HUES64 (cell line): ENCODE measurements at regions not wholly inside any gene's neighbourhood (a gene's known extent, or its start where the extent isn't known, plus 50 kb on each side); places are given as distances from the start of the nearest gene placed in this dataset.

Experiments used
- H3K27ac ChIP-seq: 2 replicates; pipeline ENCODE4 v1.7.0; 2013; ENCODE audit warnings: low read depth, low read length, inconsistent platforms
- H3K27me3 ChIP-seq: 2 replicates; pipeline ENCODE4 v1.6.1; 2013; ENCODE audit warnings: mild to moderate bottlenecking, low read length; ENCODE audit not compliant: insufficient read depth
- H3K36me3 ChIP-seq: 2 replicates; pipeline ENCODE4 v1.6.1; 2013; ENCODE audit warnings: mild to moderate bottlenecking, low read length; ENCODE audit not compliant: insufficient read depth
- H3K4me1 ChIP-seq: 2 replicates; pipeline ENCODE4 v1.6.1; 2013; ENCODE audit warnings: mild to moderate bottlenecking, low read length, moderate library complexity; ENCODE audit not compliant: insufficient read depth
- H3K4me3 ChIP-seq: 2 replicates; pipeline ENCODE4 v1.5.1; 2013; ENCODE audit warnings: mild to moderate bottlenecking, low read length, moderate library complexity
- H3K9ac ChIP-seq: 2 replicates; pipeline ENCODE4 v1.6.1; 2013; ENCODE audit warnings: mild to moderate bottlenecking, low read depth, low read length
- H3K9me3 ChIP-seq: 2 replicates; pipeline ENCODE4 v1.6.1; 2013; ENCODE audit warnings: low read depth, low read length; ENCODE audit not compliant: insufficient read depth
- WGBS: fragments of 150-250, 120-280 bp; methylation state at CpG from one replicate; pipeline ENCODE4 v1.1.7; 2013; ENCODE audit warnings: missing lambda C conversion rate; 5-methylcytosine and 5-hydroxymethylcytosine counted together

DNA sequence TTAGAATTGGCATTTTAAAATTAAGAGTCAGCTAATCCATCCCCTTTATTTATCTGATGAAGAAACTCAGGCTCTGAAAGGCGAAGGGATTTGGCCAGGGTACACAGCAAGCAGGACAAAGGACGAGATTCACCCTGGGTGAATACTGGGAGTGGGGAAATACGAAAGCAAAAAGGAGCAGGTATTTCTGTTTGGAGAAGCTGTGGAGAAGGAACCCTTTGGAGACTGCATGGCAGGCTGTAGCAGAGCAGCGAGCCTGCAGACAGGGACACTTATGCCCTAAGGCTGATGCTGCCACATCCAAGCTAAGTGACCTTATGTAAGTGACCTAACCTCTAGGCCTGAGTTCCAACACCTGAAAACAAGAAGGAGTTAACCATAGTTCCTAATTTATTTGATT, 207.2 kb upstream of the C1orf87 start:
- Histone ChIP-seq H3K9me3 (no peaks in the 10 kb centered on the region), H3K27me3 (no peaks in the 10 kb centered on the region), H3K36me3 (no peaks in the 10 kb centered on the region), H3K4me3 (no peak overlapping the region), H3K27ac (no peak overlapping the region), H3K9ac (no peak overlapping the region), H3K4me1 (peaks cover 9% of the 10 kb centered on the region)
- WGBS: 85% methylated on average over 4 of the region's 4 CpGs

DNA sequence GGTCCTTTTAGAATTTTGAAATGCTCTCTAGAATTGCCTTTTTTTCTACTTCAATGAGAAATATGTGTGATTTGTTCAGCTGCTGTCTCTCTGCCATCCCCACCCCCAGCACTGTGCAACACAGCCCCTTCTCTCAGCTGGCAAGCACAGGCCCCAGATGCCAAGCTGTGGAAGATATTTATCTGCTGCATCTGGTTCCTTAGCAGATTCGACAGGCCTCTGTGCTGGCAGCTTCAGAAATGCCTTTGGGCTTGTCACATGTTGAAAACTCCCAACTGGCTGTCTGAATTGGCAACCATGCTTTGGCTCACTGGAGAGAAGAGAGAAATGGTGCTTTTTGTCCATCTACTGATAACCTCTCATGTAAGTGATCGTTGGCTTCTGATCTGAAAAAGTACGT, 206.7 kb upstream of the C1orf87 start:
- no peak overlapping the region for H3K27ac ChIP-seq
- H3K27me3 ChIP-seq: no peaks in the 10 kb centered on the region
- WGBS: 67% methylated on average over 3 of the region's 3 CpGs
- peaks cover 9% of the 10 kb centered on the region for H3K4me1 ChIP-seq
- no peaks in the 10 kb centered on the region for H3K36me3 ChIP-seq
- no peak overlapping the region for H3K9ac ChIP-seq
- H3K9me3 ChIP-seq: no peaks in the 10 kb centered on the region
- H3K4me3 ChIP-seq: no peak overlapping the region

DNA sequence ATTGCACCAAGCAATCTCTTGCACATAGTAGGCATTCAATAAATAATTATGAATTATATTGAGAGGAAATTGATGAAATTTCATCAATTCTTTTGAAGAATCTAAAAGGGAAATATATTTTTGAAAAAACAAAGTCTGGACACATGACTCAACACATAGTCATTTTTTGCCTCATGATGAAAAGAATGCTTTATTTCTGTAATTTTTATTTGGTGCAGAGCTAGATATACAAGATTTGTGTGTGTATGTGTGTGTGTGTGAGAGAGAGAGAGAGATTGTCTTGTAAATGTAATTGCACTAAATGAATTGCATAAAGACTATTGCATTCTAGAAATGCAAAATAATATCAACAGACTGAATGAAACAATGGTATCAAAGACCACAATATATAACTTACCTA, 206.2 kb upstream of the C1orf87 start:
- H3K9me3 ChIP-seq: no peaks in the 10 kb centered on the region
- H3K4me1 ChIP-seq: peaks cover 9% of the 10 kb centered on the region
- H3K4me3 ChIP-seq: no peak overlapping the region
- no peak overlapping the region for H3K9ac ChIP-seq
- no peak overlapping the region for H3K27ac ChIP-seq
- no peaks in the 10 kb centered on the region for H3K27me3 ChIP-seq
- H3K36me3 ChIP-seq: no peaks in the 10 kb centered on the region

- Histone ChIP-seq H3K9ac (no peak overlapping the region), H3K27me3 (no peaks in the 10 kb centered on the region), H3K9me3 (no peaks in the 10 kb centered on the region), H3K4me3 (no peak overlapping the region), H3K4me1 (peaks cover 9% of the 10 kb centered on the region), H3K27ac (no peak overlapping the region), H3K36me3 (no peaks in the 10 kb centered on the region)
- 100% methylated on average over 1 of the region's 2 CpGs for whole genome bisulfite sequencing
These were observed 203.7 kb upstream of the C1orf87 start for GRCh38 chr1:60277269-60277668.

DNA sequence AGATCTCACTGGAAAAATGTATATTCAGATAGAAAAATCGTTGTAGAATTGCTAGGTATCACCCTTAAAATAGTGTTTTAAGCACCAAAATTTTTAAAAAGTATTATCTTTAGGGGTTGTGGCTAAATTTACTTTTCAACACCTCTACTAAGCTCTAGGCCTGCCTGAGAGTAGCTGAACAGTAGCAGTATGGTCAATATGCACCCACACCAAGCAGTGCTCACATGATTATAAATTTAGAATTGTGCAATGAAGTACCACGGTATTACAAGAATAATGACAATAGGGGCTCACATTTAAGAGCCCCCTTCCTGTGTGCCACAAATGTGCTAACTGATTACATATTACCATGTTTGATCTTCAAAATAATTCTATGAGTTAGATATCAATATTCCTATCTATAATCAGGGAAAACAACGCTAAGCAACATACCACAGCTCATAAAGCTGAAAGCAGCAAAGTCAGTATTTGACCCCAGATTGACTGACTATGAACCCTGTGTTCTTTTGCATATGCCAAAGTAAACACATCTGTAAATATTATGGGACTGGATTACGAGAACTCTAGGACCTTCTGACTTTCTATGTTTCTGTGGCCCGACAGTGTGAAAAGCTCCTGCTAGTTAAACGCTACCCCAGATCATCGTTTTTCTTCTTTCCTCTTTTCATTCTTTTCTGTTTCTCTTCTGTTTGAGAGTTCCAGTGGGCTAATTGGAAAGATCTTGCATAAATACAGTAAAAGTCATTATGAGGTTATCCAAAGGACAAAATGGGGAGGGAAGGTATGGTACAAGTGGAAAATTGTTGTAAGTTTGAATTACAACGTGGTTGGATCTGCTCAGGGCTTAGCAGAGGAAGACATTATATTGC, 201.1 kb upstream of the C1orf87 start:
- no peaks in the 10 kb centered on the region for H3K9me3 ChIP-seq
- H3K27ac ChIP-seq: no peak overlapping the region
- H3K9ac ChIP-seq: no peak overlapping the region
- H3K4me1 ChIP-seq: no peaks in the 10 kb centered on the region
- H3K36me3 ChIP-seq: no peaks in the 10 kb centered on the region
- 97% methylated on average over 7 of the region's 8 CpGs for WGBS
- no peaks in the 10 kb centered on the region for H3K27me3 ChIP-seq
- H3K4me3 ChIP-seq: no peak overlapping the region

DNA sequence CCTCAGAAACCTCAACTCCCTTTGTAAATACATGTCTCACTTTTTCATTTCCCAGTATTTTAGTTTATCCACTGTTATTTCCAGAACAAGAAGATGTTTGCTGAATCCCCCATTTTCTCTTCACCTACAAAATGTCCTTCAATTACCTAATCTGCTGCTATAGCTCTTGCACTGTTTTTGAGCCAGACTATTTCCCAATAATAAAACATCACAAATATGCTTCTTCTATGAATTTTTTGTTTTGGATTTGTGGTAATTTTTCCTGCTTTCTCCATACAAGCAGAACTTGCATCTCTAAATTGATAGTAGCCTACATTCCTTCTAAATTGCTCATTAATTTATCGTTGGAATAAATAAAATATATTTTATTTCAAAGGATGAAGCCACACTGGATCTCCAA, 199.6 kb upstream of the C1orf87 start:
- Histone ChIP-seq H3K27me3 (no peaks in the 10 kb centered on the region), H3K36me3 (no peaks in the 10 kb centered on the region), H3K9me3 (no peaks in the 10 kb centered on the region), H3K27ac (no peak overlapping the region), H3K4me1 (no peaks in the 10 kb centered on the region), H3K9ac (no peak overlapping the region), H3K4me3 (no peak overlapping the region)
- WGBS: no CpG with 5 or more reads among the region's 1 CpG

DNA sequence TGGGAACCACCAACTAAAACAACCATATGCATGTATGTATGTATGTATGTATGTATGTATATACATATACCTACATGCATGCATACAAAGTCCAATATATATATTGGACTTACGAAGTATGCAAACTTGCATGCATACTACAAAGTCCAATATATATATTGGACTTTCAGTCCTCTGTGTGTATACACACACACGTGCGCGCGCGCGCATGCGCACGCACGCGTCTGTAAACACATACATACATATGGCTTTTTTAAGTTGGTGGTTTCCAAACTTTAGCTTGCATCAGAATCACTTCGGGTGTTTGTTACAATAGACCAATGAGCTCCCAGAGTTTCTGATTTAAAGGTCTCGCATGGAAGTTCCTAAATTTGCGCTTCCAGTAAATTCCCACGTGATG, 197.5 kb upstream of the C1orf87 start:
- Histone ChIP-seq H3K27ac (no peak overlapping the region), H3K4me3 (no peak overlapping the region), H3K9me3 (no peaks in the 10 kb centered on the region), H3K4me1 (no peaks in the 10 kb centered on the region), H3K36me3 (no peaks in the 10 kb centered on the region), H3K9ac (no peak overlapping the region), H3K27me3 (no peaks in the 10 kb centered on the region)
- WGBS: 87% methylated on average over 13 of the region's 15 CpGs

DNA sequence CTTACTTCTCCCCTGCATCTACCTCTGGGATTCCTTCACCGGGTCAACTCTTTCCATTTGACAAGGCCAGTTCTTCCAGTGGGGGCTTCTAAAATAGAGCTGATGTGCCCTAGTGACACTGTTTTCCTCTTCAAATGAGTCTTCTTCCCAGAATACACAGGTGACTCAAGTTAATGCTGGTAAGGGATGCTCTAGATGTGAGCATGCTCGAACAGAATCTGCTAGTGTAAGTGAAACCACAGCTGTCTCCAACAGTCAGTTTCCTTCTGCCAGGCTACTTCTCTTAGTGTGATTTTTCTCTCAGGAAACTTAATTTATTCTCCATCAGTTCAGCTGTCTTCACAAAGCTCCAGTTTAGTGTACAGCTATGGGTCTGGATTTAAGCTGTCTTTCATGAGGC, 194.9 kb upstream of the C1orf87 start:
- no peaks in the 10 kb centered on the region for H3K9me3 ChIP-seq
- H3K27me3 ChIP-seq: no peaks in the 10 kb centered on the region
- no peak overlapping the region for H3K9ac ChIP-seq
- H3K4me3 ChIP-seq: no peak overlapping the region
- no peak overlapping the region for H3K27ac ChIP-seq
- H3K36me3 ChIP-seq: no peaks in the 10 kb centered on the region
- 97% methylated on average over 2 of the region's 2 CpGs for WGBS
- no peaks in the 10 kb centered on the region for H3K4me1 ChIP-seq

- Histone ChIP-seq H3K9me3 (no peaks in the 10 kb centered on the region), H3K4me1 (no peaks in the 10 kb centered on the region), H3K36me3 (no peaks in the 10 kb centered on the region), H3K27ac (no peak overlapping the region), H3K27me3 (no peaks in the 10 kb centered on the region), H3K9ac (no peak overlapping the region), H3K4me3 (no peak overlapping the region)
- WGBS: 75% methylated on average over 1 of the region's 3 CpGs
These were observed 192.3 kb upstream of the C1orf87 start for GRCh38 chr1:60265560-60266535.

DNA sequence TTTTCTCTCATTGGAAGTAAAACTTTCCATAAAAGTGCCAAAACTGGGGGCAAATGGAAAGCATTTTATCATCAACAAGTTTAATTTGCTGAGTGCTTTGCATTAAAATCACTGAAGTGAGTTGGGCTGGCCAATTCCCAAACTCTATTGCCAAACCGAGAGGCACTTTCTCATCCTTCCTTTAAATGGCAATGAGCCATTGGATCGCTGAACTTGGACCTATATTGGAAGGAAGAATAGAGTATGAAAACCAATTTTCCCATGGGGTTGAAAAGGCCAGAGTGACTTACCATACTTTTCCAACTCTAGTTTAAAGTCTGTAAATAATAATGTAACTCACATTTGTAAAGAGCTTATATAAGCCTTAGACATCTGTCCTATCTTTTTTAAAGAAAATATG, 189.1 kb upstream of the C1orf87 start:
- Histone ChIP-seq H3K27me3 (no peaks in the 10 kb centered on the region), H3K9ac (no peak overlapping the region), H3K36me3 (no peaks in the 10 kb centered on the region), H3K4me3 (no peak overlapping the region), H3K9me3 (no peaks in the 10 kb centered on the region), H3K4me1 (no peaks in the 10 kb centered on the region), H3K27ac (no peak overlapping the region)
- WGBS: 91% methylated on average over 1 of the region's 2 CpGs

GRCh38 chr1:60257531-60257930, 184.0 kb upstream of the C1orf87 start:
- no peaks in the 10 kb centered on the region for H3K4me1 ChIP-seq
- H3K27me3 ChIP-seq: no peaks in the 10 kb centered on the region
- H3K36me3 ChIP-seq: no peaks in the 10 kb centered on the region
- no peak overlapping the region for H3K9ac ChIP-seq
- no peaks in the 10 kb centered on the region for H3K9me3 ChIP-seq
- H3K27ac ChIP-seq: no peak overlapping the region
- H3K4me3 ChIP-seq: no peak overlapping the region
